ENCODE measurements at regions not wholly inside any gene's neighbourhood (a gene's known extent, or its start where the extent isn't known, plus 50 kb on each side); places are given as distances from the start of the nearest gene placed in this dataset.
A peak's percentile ranks its signal among the peaks of the same experiment; 100 is the strongest.
"Not testable (repeated sequence)": the region's sequence is repeated elsewhere in the genome, so short reads cannot be mapped to it uniquely, and the experiment has no call there.

- DNase-seq (ENCODE audit: low spot score) = no peak
Observed at GRCh38 chr6:139960671-139961070, 586.2 kb upstream of the CITED2 start.

- no peak for DNase-seq (ENCODE audit: low spot score)
Observed at GRCh38 chr6:139955366-139956155, 581.1 kb upstream of the CITED2 start.

- no peak for DNase-seq (ENCODE audit: low spot score)
Observed at GRCh38 chr6:139954463-139955071, 580.1 kb upstream of the CITED2 start.

GRCh38 chr6:139953780-139954179 is 579.3 kb upstream of the CITED2 start:
- DNase-seq (ENCODE audit: low spot score) = not testable (repeated sequence)

GRCh38 chr6:139951172-139951571 is 576.7 kb upstream of the CITED2 start:
- no peak for DNase-seq (ENCODE audit: low spot score)

- DNase-seq (ENCODE audit: low spot score) = no peak
Observed at GRCh38 chr6:139944976-139945375, 570.5 kb upstream of the CITED2 start.

- no peak for DNase-seq (ENCODE audit: low spot score)
Observed at GRCh38 chr6:139944131-139944530, 569.7 kb upstream of the CITED2 start.

- peak; percentile 79 for DNase-seq (ENCODE audit: low spot score)
Observed at GRCh38 chr6:139943391-139943790, 568.9 kb upstream of the CITED2 start.

- DNase-seq (ENCODE audit: low spot score) = no peak
Observed at GRCh38 chr6:139942331-139942730, 567.9 kb upstream of the CITED2 start.

- DNase-seq (ENCODE audit: low spot score) = no peak
Observed at GRCh38 chr6:139941826-139942225, 567.4 kb upstream of the CITED2 start.

GRCh38 chr6:139940741-139941729 is 566.6 kb upstream of the CITED2 start:
- no peak for DNase-seq (ENCODE audit: low spot score)

- no peak for DNase-seq (ENCODE audit: low spot score)
Observed at GRCh38 chr6:139939189-139939979, 564.9 kb upstream of the CITED2 start.

GRCh38 chr6:139932671-139933070 is 558.2 kb upstream of the CITED2 start:
- DNase-seq (ENCODE audit: low spot score) = no peak

GRCh38 chr6:139931747-139932146 is 557.3 kb upstream of the CITED2 start:
- no peak for DNase-seq (ENCODE audit: low spot score)

- no peak for DNase-seq (ENCODE audit: low spot score)
Observed at GRCh38 chr6:139927742-139928305, 553.4 kb upstream of the CITED2 start.

GRCh38 chr6:139927236-139927635 is 552.8 kb upstream of the CITED2 start:
- no peak for DNase-seq (ENCODE audit: low spot score)

- DNase-seq (ENCODE audit: low spot score) = no peak
Observed at GRCh38 chr6:139926711-139927110, 552.3 kb upstream of the CITED2 start.

- no peak for DNase-seq (ENCODE audit: low spot score)
Observed at GRCh38 chr6:139925894-139926641, 551.6 kb upstream of the CITED2 start.

- no peak for DNase-seq (ENCODE audit: low spot score)
Observed at GRCh38 chr6:139923964-139924475, 549.6 kb upstream of the CITED2 start.

- DNase-seq (ENCODE audit: low spot score) = no peak
Observed at GRCh38 chr6:139922236-139922635, 547.8 kb upstream of the CITED2 start.

- no peak for DNase-seq (ENCODE audit: low spot score)
Observed at GRCh38 chr6:139920776-139921100, 546.3 kb upstream of the CITED2 start.

All from kidney capillary endothelial cell (primary cell).